ENCODE measurements at regions not wholly inside any gene's neighbourhood (a gene's known extent, or its start where the extent isn't known, plus 50 kb on each side); places are given as distances from the start of the nearest gene placed in this dataset.

DNA sequence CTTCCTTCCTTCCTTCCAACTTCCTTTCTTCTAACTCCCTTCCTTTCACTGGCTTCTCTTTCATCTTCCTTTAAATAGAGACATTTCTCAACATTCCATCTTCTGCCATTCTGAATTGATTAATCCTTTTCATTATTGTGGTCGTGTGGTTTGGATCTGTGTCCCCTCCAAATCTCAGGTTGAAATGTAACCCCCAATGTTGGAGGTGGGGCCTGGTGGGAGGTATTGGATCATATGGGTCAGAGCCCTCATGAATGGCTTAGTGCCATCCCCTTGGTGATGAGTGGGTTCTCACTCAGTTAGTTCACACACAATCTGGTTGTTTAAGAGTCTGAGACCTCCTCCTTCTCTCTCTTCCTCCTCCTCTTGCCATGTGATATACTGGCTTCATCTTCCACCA, 130.9 kb upstream of the SV2C start:
- ChIA-PET RAD21 (ENCODE audit: unreplicated experiment) (no interaction called here), POLR2A (no interaction called here), CTCF (no interaction called here), SMC1A (ENCODE audit: uncharacterized antibody, unreplicated experiment) (no interaction called here)
- Histone ChIP-seq H2AFZ (ENCODE audit: control insufficient read depth, low read depth, low read length) (no peak overlapping the region), H3K9ac (ENCODE audit: control insufficient read depth, insufficient read depth, low read length) (no peak overlapping the region), H4K20me1 (ENCODE audit: control insufficient read depth, insufficient read depth) (no peaks in the 10 kb centered on the region), H3K9me3 (replicated peaks; ENCODE audit: control insufficient read depth, insufficient read depth, low read length) (peaks cover 6% of the 10 kb centered on the region; the same call in 2 of the 3 replicates), H3K27me3 (replicated peaks in 1 of 2; ENCODE audit: control insufficient read depth in 2 of 2, insufficient read depth in 2 of 2, low read length in 1 of 2) (no peaks in the 10 kb centered on the region), H3K4me3 (no peak overlapping the region), H3K79me2 (ENCODE audit: control insufficient read depth, insufficient read depth, low read length) (no peaks in the 10 kb centered on the region), H3K4me2 (ENCODE audit: control insufficient read depth, insufficient read depth) (no peak overlapping the region), H3K36me3 (ENCODE audit: control insufficient read depth in 2 of 2, insufficient read depth in 2 of 2, low read length in 1 of 2) (no peaks in the 10 kb centered on the region), H3K27ac (ENCODE audit: control insufficient read depth, insufficient read depth) (no peak overlapping the region), H3K4me1 (ENCODE audit: control insufficient read depth, insufficient read depth, low read length) (no peaks in the 10 kb centered on the region)
- FAIRE-seq (no peak), ATAC-seq (no peak), DNase-seq (ENCODE audit: low read depth, low spot score) (no peak)
- in situ Hi-C loops (cut with MboI) (no loop called here), intact Hi-C loops (cut with micrococcal nuclease; ENCODE audit: unreplicated experiment) (no loop called here)
- BruUV-seq (replicated peaks) = no TSS peak
- WGBS (ENCODE audit: insufficient coverage, insufficient replicate concordance, low lambda C conversion rate, missing lambda C conversion rate) = 31% methylated on average over 1 of the region's 1 CpG
- TF ChIP-seq RBBP5 (conservative IDR thresholded peaks at IDR 0.05) (no peak), ESRRA (IDR thresholded peaks at IDR 0.05; ENCODE audit: low read length) (no peak), LARP7 (IDR thresholded peaks at IDR 0.05) (no peak)

DNA sequence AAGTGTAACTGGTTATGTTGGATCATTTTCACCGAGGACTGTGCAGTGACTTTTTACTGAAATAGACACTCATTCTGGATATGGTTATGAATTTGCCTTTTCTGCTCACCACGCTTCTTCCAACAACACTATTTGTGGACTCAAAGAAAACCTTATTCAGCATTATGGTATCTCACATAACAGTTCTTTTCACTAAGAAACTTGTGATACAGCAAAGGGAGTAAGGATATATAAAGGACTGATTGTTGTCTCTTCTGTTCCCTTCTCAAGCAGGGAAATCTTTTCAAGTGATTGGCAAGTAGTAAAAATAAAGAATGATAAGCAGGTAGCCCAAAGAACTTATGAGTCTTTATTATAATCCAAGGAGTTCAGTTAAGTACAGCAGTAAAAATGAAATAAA, 131.5 kb upstream of the SV2C start:
- intact Hi-C loops (cut with micrococcal nuclease; ENCODE audit: unreplicated experiment) = no loop called here
- ChIA-PET CTCF (no interaction called here), RAD21 (ENCODE audit: unreplicated experiment) (no interaction called here), POLR2A (no interaction called here), SMC1A (ENCODE audit: uncharacterized antibody, unreplicated experiment) (no interaction called here)
- no peak for ATAC-seq
- in situ Hi-C loops (cut with MboI) = no loop called here
- H3K36me3 ChIP-seq (ENCODE audit: control insufficient read depth in 2 of 2, insufficient read depth in 2 of 2, low read length in 1 of 2) = no peaks in the 10 kb centered on the region
- no peak overlapping the region for H3K9ac ChIP-seq (ENCODE audit: control insufficient read depth, insufficient read depth, low read length)
- H3K27me3 ChIP-seq (replicated peaks in 1 of 2; ENCODE audit: control insufficient read depth in 2 of 2, insufficient read depth in 2 of 2, low read length in 1 of 2) = no peaks in the 10 kb centered on the region
- H3K4me1 ChIP-seq (ENCODE audit: control insufficient read depth, insufficient read depth, low read length) = no peaks in the 10 kb centered on the region
- WGBS (ENCODE audit: insufficient coverage, insufficient replicate concordance, low lambda C conversion rate, missing lambda C conversion rate) = 27% methylated on average over 2 of the region's 2 CpGs
- no peak for FAIRE-seq
- H3K4me3 ChIP-seq = no peak overlapping the region
- TF ChIP-seq, protein P1, sequence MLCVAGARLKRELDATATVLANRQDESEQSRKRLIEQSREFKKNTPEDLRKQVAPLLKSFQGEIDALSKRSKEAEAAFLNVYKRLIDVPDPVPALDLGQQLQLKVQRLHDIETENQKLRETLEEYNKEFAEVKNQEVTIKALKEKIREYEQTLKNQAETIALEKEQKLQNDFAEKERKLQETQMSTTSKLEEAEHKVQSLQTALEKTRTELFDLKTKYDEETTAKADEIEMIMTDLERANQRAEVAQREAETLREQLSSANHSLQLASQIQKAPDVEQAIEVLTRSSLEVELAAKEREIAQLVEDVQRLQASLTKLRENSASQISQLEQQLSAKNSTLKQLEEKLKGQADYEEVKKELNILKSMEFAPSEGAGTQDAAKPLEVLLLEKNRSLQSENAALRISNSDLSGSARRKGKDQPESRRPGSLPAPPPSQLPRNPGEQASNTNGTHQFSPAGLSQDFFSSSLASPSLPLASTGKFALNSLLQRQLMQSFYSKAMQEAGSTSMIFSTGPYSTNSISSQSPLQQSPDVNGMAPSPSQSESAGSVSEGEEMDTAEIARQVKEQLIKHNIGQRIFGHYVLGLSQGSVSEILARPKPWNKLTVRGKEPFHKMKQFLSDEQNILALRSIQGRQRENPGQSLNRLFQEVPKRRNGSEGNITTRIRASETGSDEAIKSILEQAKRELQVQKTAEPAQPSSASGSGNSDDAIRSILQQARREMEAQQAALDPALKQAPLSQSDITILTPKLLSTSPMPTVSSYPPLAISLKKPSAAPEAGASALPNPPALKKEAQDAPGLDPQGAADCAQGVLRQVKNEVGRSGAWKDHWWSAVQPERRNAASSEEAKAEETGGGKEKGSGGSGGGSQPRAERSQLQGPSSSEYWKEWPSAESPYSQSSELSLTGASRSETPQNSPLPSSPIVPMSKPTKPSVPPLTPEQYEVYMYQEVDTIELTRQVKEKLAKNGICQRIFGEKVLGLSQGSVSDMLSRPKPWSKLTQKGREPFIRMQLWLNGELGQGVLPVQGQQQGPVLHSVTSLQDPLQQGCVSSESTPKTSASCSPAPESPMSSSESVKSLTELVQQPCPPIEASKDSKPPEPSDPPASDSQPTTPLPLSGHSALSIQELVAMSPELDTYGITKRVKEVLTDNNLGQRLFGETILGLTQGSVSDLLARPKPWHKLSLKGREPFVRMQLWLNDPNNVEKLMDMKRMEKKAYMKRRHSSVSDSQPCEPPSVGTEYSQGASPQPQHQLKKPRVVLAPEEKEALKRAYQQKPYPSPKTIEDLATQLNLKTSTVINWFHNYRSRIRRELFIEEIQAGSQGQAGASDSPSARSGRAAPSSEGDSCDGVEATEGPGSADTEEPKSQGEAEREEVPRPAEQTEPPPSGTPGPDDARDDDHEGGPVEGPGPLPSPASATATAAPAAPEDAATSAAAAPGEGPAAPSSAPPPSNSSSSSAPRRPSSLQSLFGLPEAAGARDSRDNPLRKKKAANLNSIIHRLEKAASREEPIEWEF (IDR thresholded peaks at IDR 0.05; ENCODE audit: insufficient replicate concordance, low read depth, low read length) = no peak
- TF ChIP-seq RAD21 (IDR thresholded peaks at IDR 0.05; ENCODE audit: insufficient read depth, low read depth, low read length) (no peak), POLR2AphosphoS5 (IDR thresholded peaks at IDR 0.05; ENCODE audit: low read length) (no peak), RCOR1 (conservative IDR thresholded peaks at IDR 0.05; ENCODE audit: low read depth, low read length) (no peak), SMAD5 (IDR thresholded peaks at IDR 0.05; ENCODE audit: low read depth) (no peak), SREBF2 (IDR thresholded peaks at IDR 0.05; ENCODE audit: low read length) (no peak), CHD4 (IDR thresholded peaks at IDR 0.05) (no peak), GABPA (IDR thresholded peaks at IDR 0.05; ENCODE audit: low read depth) (no peak)
- H3K4me2 ChIP-seq (ENCODE audit: control insufficient read depth, insufficient read depth) = no peak overlapping the region
- DNase-seq (ENCODE audit: low read depth, low spot score) = no peak
- BruUV-seq (replicated peaks) = no TSS peak
- H4K20me1 ChIP-seq (ENCODE audit: control insufficient read depth, insufficient read depth) = no peaks in the 10 kb centered on the region
- no peaks in the 10 kb centered on the region for H3K79me2 ChIP-seq (ENCODE audit: control insufficient read depth, insufficient read depth, low read length)
- no peak overlapping the region for H3K27ac ChIP-seq (ENCODE audit: control insufficient read depth, insufficient read depth)
- H2AFZ ChIP-seq (ENCODE audit: control insufficient read depth, low read depth, low read length) = no peak overlapping the region
- H3K9me3 ChIP-seq (replicated peaks; ENCODE audit: control insufficient read depth, insufficient read depth, low read length) = peaks cover 6% of the 10 kb centered on the region; the same call in 2 of the 3 replicates
